IPS DF 6.9 (cell line): ENCODE measurements at regions not wholly inside any gene's neighbourhood (a gene's known extent, or its start where the extent isn't known, plus 50 kb on each side); places are given as distances from the start of the nearest gene placed in this dataset.

ENCODE experiments used
- DNase-seq: peaks from one replicate; pipeline ENCODE4 v3.0.0-alpha.2; 2013; ENCODE audit warnings: low read depth, low spot score
- H3K27ac ChIP-seq: one replicate; pipeline ENCODE4 v1.5.1; 2013; ENCODE audit warnings: low read length, control low read depth
- H3K27me3 ChIP-seq: 2 replicates; pipeline ENCODE4 v1.6.1; 2013; ENCODE audit warnings: mild to moderate bottlenecking, low read length; ENCODE audit not compliant: control insufficient read depth, insufficient read depth
- H3K36me3 ChIP-seq: 2 replicates; pipeline ENCODE4 v1.6.1; 2013; ENCODE audit warnings: low read length; ENCODE audit not compliant: control insufficient read depth, insufficient read depth
- H3K4me1 ChIP-seq: 2 replicates; pipeline ENCODE4 v1.6.1; 2013; ENCODE audit warnings: low read length; ENCODE audit not compliant: control insufficient read depth, insufficient read depth
- H3K4me3 ChIP-seq: 2 replicates; pipeline ENCODE4 v1.5.1; 2013; ENCODE audit warnings: mild to moderate bottlenecking, low read length
- H3K9me3 ChIP-seq: 2 replicates; pipeline ENCODE4 v1.6.1; 2013; ENCODE audit warnings: low read length, inconsistent platforms; ENCODE audit not compliant: control insufficient read depth, insufficient read depth
- WGBS: extraction: QIAGEN DNeasy Blood & Tissue Kit; methylation state at CpG from one replicate; pipeline ENCODE4 v1.1.7; 2013; ENCODE audit warnings: mixed read lengths, missing lambda C conversion rate; ENCODE audit not compliant: insufficient read length, insufficient coverage; 5-methylcytosine and 5-hydroxymethylcytosine counted together

DNA sequence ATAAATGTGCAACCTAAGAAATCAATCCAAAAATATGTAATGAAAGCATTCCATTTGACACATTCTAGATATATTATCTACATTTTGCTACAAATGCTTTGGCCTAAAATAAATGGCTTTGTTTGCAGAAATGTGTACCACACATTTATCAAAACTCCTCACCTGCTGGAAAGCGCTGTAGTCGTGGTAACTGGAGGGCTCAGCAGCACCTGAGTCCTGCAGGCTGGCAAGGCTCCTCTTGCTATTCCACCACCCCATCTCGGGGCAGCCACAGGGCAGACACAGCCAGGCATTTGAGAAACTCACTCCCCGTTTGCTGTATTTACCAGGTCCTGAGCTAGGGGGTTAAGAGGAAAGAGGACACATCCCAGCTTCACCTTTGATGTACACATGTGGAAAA, 68.1 kb upstream of the TOMM7 start:
- no CpG with 5 or more reads among the region's 4 CpGs for WGBS

DNA sequence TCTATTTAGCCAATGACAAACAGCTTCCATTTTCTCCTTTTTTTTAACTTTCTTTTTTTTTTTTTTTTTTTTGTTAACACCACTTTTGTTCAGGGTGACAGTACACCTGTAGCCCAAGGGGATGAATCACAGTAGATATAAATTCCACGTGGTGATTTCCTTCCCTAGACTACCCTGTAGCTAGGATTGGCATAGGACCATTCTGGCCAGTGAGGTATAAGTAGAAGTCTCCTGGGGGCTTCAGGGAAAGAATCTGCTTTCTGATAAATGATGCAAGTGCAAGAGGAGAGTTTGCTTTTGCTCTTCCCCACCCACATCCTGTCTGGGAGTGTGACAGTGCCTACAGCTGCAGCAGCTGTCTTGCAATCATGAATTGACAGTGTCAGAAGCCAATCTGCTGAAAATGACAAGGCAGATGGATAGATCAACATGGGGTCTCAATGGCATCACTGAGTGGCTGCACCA, 63.2 kb upstream of the TOMM7 start:
- Histone ChIP-seq H3K4me1 (no peaks in the 10 kb centered on the region), H3K36me3 (no peaks in the 10 kb centered on the region), H3K9me3 (no peaks in the 10 kb centered on the region), H3K27me3 (no peaks in the 10 kb centered on the region), H3K27ac (no peak overlapping the region), H3K4me3 (no peak overlapping the region)
- WGBS: no CpG with 5 or more reads among the region's 1 CpG
- DNase-seq: no peak

More for the DNA sequence above, 68.1 kb upstream of the TOMM7 start:
- no peaks in the 10 kb centered on the region for H3K36me3 ChIP-seq
- no peaks in the 10 kb centered on the region for H3K9me3 ChIP-seq
- no peaks in the 10 kb centered on the region for H3K4me1 ChIP-seq
- DNase-seq: no peak
- no peak overlapping the region for H3K27ac ChIP-seq
- H3K27me3 ChIP-seq: no peaks in the 10 kb centered on the region
- no peak overlapping the region for H3K4me3 ChIP-seq

DNA sequence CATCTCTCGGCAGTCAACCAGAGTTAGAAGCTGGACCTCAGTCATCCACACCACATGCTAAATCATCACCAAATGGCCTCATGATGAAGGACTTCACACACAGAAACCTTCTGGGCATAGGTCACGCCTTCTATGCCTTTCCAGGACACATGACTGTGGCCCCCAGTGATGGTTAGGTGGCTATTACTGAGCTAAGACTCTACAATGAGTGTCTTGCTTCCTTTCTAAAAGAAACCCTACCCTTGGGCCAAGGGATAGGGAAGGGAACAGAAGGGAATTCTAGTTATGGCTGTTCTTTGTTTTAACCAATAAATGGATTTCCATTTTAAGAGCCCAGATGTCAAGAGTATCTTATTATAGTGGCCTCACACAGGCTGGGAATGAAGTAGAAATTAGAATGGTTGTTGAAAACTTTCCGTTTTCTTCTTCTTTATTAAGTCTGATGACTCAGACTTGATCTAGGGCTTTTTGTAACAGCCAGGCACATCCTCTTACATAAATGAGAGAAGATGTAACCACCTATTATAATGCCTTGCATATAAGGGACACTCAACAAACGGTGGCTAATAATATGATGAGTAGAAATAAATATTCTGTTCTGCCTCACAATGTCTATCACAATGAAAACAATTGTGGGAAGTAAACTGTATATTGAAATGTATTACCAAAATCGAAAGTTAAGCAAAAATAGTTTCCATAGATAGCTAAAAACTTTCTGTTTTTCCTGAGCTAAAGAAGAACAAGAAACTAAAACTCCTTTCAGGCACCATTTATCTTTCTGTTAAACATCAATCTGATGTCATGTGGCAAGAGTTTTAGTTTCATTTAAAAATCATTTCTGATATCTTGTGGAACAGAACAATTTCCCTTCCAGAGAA, 62.5 kb upstream of the TOMM7 start:
- H3K27me3 ChIP-seq: no peaks in the 10 kb centered on the region
- no peaks in the 10 kb centered on the region for H3K9me3 ChIP-seq
- WGBS: no CpG with 5 or more reads among the region's 5 CpGs
- H3K4me3 ChIP-seq: no peak overlapping the region
- DNase-seq: no peak
- H3K36me3 ChIP-seq: no peaks in the 10 kb centered on the region
- no peaks in the 10 kb centered on the region for H3K4me1 ChIP-seq
- no peak overlapping the region for H3K27ac ChIP-seq

DNA sequence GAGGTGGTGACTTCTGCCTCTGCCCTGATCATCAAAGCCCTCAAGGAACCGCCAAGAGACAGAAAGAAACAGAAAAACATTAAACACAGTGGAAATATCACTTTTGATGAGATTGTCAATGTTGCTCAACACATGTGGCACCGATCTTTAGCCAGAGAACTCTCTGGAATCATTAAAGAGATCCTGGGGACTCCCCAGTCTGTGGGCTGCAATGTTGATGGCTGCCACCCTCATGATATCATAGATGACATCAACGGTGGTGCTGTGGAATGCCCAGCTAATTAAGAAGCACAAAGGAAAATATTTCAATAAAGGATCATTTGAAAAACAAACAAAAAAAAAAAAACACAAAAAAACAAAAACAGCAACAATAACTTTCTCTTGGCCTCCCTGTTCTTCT, 59.5 kb upstream of the TOMM7 start:
- no peak for DNase-seq
- no peaks in the 10 kb centered on the region for H3K36me3 ChIP-seq
- no CpG with 5 or more reads among the region's 3 CpGs for WGBS
- no peaks in the 10 kb centered on the region for H3K4me1 ChIP-seq
- no peak overlapping the region for H3K4me3 ChIP-seq
- H3K9me3 ChIP-seq: no peaks in the 10 kb centered on the region
- no peaks in the 10 kb centered on the region for H3K27me3 ChIP-seq
- no peak overlapping the region for H3K27ac ChIP-seq

DNA sequence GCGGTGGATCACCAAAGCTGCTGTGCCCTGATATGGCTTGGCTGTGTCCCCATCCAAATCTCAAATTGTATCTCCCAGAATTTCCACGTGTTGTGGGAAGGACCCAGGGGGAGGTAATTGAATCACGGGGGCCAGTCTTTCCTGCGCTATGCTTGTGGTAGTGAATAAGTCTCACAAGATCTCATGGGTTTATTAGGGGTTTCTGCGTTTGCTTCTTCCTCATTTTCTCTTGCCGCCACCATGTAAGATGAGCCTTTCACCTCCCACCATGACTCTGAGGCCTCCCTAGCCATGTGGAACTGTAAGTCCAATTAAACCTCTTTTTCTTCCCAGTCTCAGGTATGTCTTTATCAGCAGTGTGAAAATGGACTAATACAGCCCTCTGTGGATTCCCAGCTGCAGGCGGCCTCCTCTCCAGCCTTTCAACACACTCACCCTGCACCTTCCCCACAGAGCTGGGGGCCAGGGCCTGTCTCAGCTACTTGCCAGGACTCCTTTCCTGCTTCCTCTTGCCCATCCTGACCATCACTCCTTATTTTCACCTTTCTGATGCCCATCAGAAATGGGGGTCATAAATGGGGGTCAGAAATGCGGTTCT, 57.2 kb upstream of the TOMM7 start:
- WGBS: no CpG with 5 or more reads among the region's 8 CpGs
- H3K4me3 ChIP-seq: no peak overlapping the region
- DNase-seq: no peak
- no peaks in the 10 kb centered on the region for H3K9me3 ChIP-seq
- H3K27ac ChIP-seq: no peak overlapping the region
- no peaks in the 10 kb centered on the region for H3K36me3 ChIP-seq
- no peaks in the 10 kb centered on the region for H3K4me1 ChIP-seq
- no peaks in the 10 kb centered on the region for H3K27me3 ChIP-seq

DNA sequence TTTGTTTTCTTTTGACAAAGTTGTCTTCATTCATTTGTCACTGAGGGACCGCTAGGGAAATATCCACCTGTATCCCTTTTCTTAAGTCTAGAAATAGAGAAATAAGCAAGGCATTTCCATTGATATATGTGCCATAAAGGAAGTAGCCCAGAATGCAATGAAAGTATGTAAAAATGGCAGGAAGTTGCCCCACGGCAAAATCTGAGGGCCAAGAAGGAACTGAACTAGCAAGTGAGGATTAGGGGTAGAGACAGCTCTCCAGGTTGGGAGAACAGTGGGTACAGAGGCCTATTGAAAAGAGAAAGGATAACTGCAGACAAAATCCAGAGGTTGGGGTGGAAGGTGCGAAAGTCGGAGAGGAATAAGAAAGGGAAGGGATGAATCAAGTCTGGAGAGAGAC, 56.6 kb upstream of the TOMM7 start:
- Histone ChIP-seq H3K36me3 (no peaks in the 10 kb centered on the region), H3K4me1 (no peaks in the 10 kb centered on the region), H3K9me3 (no peaks in the 10 kb centered on the region), H3K27me3 (no peaks in the 10 kb centered on the region), H3K4me3 (no peak overlapping the region), H3K27ac (no peak overlapping the region)
- 100% methylated on average over 2 of the region's 4 CpGs for WGBS
- no peak for DNase-seq

DNA sequence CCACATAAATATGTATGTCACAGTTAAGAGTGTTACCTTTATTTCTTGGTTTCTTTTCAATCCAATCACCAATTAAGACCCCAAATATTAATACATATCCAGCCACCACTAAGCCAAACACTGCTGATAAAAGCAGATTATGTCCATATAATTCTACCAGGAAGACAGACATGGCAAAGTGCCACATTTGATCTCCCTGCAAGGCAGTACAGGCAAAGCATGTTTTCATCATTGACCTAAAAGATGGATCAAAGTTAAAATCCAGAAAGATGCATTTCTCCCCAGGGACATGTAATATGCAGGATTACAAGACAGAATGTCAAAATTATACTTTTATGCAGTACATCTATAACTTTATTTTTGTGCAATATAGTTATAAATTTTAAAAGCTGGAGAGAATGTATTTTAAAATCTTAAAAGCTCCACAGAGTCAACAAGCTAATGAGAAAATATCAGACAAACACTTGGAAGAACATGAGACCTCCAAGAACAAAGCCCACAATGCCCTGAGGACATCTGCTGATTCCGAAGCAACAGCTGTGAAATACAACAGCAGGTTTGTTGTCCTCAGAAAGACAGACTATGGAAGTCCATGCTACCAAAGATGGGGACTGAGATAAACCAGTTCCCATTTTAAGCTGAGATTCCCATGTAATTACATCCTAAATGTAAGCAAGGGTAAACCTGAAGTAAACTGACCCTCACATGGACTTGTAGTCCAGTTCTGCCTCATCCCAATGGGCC, 54.5 kb upstream of the TOMM7 start:
- no peaks in the 10 kb centered on the region for H3K36me3 ChIP-seq
- no peak overlapping the region for H3K4me3 ChIP-seq
- no peaks in the 10 kb centered on the region for H3K27me3 ChIP-seq
- whole genome bisulfite sequencing: no CpG with 5 or more reads among the region's 1 CpG
- H3K4me1 ChIP-seq: no peaks in the 10 kb centered on the region
- no peak for DNase-seq
- no peaks in the 10 kb centered on the region for H3K9me3 ChIP-seq
- H3K27ac ChIP-seq: no peak overlapping the region

DNA sequence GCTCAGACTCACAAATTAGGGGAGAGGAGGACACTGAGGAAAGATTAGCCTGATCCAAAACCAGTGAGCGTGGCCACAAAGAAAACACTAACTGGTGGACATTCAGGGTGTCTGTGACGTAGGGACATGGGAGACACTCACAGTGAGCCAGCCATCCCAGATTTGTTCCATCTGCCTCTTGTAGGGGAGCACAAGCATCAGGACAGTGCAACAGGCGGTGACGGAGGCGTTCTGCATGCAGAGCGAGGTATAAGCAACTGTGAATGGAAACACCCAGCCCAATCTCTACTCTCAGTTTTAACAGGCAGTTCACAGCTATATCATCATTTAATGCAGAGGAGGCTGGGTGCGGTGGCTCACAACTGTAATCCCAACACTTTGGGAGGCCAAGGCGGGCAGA, 52.8 kb upstream of the TOMM7 start:
- no peaks in the 10 kb centered on the region for H3K27me3 ChIP-seq
- no peaks in the 10 kb centered on the region for H3K9me3 ChIP-seq
- DNase-seq: no peak
- no CpG with 5 or more reads among the region's 8 CpGs for WGBS
- no peak overlapping the region for H3K4me3 ChIP-seq
- no peaks in the 10 kb centered on the region for H3K4me1 ChIP-seq
- H3K36me3 ChIP-seq: no peaks in the 10 kb centered on the region
- no peak overlapping the region for H3K27ac ChIP-seq

DNA sequence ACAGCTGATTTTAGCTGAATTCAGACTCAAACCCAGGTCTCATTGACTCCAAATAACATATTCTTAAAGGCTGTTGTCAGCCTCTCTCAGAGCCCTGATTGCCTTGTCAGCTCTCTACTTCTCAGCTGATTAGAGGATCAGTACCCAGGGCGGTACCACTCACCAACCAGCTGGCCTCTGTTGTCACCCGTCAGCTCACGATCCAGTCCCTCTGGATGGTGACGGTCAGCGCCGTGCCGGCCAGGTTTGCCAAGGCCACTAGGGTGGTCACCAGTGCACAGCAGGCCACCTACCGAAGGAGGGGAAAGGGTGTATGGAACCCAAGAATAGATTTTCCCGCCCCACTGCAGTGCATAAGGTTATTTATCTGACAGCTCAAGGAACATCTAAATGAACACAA, 52.3 kb upstream of the TOMM7 start:
- no peaks in the 10 kb centered on the region for H3K9me3 ChIP-seq
- H3K27ac ChIP-seq: no peak overlapping the region
- no peak for DNase-seq
- WGBS: no CpG with 5 or more reads among the region's 9 CpGs
- H3K4me1 ChIP-seq: no peaks in the 10 kb centered on the region
- H3K4me3 ChIP-seq: no peak overlapping the region
- no peaks in the 10 kb centered on the region for H3K36me3 ChIP-seq
- H3K27me3 ChIP-seq: no peaks in the 10 kb centered on the region
